ENCODE measurements at regions not wholly inside any gene's neighbourhood (a gene's known extent, or its start where the extent isn't known, plus 50 kb on each side); places are given as distances from the start of the nearest gene placed in this dataset.

- DNase-seq (ENCODE audit: low read depth) = no peak
These were observed 180.3 kb upstream of the HDAC9 start for GRCh38 chr7:18315241-18315640.

GRCh38 chr7:18317941-18318340, 177.6 kb upstream of the HDAC9 start:
- no peak for DNase-seq (ENCODE audit: low read depth)

DNA sequence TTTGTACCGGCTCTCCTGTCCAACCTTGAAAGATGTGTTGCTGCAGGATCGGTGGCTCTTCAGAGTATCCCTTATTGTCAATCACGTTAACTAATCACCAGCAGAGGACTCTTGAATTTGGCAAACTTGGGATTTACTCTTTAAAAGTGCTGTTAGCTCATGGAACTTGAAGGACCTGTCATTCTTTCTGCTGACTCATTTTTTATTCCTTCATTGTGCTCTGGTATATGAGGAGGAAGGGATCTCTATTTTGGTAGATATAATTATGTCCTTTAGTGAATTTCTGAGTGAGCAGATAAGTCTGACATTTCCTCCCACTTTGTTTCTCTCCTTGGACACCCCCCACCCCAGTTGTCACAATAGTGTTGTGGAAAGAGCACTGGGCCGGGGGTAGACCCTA, 175.1 kb upstream of the HDAC9 start:
- no peak for DNase-seq (ENCODE audit: low read depth)

DNA sequence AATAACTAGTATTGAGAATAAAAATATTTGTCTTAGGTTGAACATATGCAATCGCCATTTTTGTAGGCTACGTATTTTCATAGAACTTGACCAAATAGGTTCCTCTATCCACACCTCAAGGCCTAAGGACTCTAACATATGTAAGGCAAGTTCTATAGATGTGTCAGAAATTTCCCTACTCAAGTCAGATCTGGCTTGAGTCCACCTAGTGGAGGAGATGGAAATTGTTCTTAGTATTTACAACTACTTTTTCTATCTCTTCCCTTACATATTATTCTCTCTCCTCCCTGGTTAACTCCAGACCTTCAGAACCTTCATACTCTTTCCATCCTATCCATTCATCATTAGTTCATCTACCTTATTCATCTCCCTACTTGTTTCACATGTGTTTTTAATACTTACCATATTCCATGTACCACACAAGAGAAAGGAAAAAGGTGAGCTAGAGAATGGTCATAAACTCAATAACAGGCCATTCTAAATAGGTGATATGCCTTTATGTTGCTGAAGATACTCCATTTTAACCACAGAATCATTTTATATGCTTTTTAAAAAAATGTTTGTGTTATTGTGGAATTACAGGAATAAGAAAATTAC, 174.5 kb upstream of the HDAC9 start:
- DNase-seq (ENCODE audit: low read depth) = no peak

DNA sequence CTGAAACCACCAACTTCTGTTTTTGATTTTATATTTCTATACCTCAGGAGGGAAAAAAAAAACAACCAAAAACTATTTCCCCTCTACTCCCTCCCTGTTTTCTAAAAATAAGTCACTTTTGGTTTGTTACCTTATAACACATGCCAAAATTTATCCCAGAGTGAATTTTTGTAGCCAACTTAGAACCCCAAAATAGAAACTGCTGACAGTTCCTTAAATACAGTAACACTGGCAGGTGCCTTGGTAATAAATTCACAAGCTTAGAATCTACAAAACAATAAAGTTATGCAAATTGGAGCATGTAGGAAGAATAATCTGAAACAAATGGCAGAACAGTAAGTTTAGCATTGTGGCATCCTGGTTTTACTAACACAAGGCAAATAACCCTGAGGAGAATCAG, 165.0 kb upstream of the HDAC9 start:
- DNase-seq (ENCODE audit: low read depth) = no peak

- no peak for DNase-seq (ENCODE audit: low read depth)
These were observed 158.9 kb upstream of the HDAC9 start for GRCh38 chr7:18336626-18337025.

DNA sequence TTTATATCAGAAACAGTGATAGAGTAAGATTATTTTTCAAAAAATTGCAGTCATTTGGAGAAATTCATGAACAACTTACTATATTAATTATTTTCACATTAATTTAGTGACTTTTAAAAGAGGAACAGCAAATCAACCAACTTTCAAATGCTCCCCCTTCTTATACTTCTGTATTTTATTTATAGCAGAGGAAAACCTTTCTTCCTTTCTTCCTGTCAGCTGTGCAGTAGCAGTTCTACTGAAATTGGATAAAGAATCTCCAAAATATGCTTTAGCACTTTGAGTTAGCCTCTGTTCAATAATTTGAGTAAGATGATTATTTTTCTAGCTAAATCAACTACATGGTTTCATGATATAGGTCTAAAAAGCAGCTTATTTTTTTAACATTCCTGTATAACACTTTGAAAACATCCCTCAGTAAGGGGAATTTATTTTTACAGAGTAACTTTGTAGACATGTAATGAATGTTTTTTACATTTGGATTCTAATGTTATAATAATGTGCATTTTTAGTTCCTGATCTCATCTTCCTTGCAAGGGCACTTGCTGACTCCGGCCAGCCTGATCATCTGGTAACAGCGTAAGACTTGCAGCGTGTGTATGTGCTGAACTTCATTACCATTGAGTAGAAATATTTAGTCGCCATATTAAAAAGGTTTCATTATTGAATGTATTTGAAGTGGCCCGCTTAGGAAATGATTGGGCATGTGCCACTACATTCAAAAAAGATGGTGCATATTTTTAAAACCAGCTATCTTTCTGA, 158.3 kb upstream of the HDAC9 start:
- DNase-seq (ENCODE audit: low read depth) = no peak

DNA sequence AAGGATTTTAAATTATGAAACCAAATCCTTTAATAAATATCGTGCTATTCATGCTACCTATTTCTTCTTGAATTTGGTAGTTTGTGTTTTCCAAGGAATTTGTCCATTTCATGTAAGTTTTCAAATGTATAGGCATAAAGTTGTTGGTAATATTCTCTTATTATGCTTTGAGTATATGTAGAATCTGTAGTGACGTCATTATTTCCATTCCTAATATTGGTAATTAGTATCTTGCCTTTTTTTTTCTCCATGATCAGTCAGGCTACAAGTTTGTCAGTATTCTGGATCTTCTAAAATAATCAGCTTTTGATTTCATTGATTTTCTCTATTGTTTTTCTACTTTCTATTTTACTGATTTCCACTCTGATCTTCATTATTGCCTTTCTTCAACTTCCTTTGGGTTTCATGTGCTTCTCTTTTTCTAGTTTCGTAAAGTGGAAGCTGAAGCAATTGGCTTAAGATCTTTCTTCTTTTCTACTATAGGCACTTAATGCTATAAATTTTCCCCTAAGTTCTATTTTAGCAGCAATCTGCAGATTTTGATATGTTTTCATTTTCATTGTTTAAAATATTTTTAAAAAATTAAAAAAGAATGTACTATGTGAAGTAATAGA, 156.5 kb upstream of the HDAC9 start:
- DNase-seq (ENCODE audit: low read depth) = no peak

GRCh38 chr7:18341756-18342155, 153.8 kb upstream of the HDAC9 start:
- no peak for DNase-seq (ENCODE audit: low read depth)

- no peak for DNase-seq (ENCODE audit: low read depth)
These were observed 152.5 kb upstream of the HDAC9 start for GRCh38 chr7:18343047-18343446.

DNA sequence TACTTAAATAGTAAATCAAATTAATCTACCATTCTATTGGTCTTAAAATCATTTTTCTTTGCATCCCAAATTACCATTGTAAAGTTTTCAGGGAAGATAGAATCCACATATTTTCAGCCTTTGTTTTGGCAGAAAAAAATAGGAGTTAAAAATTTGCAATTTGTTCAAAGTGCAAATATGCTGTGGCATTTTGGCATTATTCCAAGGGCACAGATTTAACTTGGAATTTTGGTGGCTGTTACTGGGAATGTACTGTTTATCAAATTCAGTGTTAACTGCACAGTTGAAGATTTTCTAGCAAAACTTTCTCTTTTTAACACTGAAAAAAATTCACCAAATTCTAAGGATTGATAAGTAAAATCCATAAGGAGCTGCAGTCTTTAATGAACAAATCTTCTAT, 151.0 kb upstream of the HDAC9 start:
- DNase-seq (ENCODE audit: low read depth) = no peak

DNA sequence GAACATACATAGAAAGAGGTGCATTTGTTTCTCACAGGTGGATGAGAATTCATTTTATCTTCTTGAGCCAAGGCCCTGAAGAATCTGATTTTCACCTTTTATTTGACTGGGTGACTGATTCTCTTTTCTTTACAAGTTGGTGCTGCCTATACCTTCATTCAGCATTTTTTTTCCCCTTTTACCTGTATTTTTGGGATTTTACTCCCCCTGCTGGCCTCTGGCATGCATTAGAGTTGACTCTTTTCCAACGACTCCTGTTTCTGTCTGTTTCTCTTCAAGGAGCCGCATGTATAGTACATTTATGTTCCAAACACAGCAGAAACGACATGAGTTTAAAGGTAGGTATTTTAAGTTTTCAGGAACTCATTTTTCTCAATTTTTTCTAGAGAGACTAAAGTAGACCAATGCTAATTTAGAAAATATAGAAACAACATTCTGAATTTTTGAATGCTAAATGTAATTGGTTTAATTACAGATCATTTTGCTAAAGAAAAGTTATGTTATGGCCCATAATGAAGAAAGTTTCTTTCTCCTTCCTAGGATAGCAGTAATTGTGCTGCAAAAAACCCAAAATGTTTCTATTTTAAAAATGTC, 149.8 kb upstream of the HDAC9 start:
- no peak for DNase-seq (ENCODE audit: low read depth)

DNA sequence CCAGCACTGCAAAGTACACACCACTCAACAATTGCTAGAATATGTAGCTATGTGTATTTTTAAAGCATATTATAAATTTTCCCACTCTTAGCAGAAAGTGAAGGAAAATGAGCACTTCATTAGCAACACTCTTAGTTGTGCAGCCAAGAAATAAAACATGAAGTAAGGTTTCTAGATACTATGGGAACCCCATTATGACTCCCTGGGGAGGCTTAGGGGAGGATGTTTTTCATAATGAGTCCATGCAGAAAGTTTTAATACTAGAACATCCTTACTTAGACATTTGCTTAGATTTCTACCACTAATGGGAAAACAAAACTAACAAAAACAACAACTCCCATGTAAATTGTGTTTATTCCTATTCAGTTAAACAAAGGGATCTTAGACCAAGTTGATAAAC, 148.4 kb upstream of the HDAC9 start:
- no peak for DNase-seq (ENCODE audit: low read depth)

GRCh38 chr7:18350678-18351077, 144.9 kb upstream of the HDAC9 start:
- no peak for DNase-seq (ENCODE audit: low read depth)

GRCh38 chr7:18352339-18353255, 143.0 kb upstream of the HDAC9 start:
- no peak for DNase-seq (ENCODE audit: low read depth)

GRCh38 chr7:18353339-18353738, 142.2 kb upstream of the HDAC9 start:
- DNase-seq (ENCODE audit: low read depth) = no peak

- no peak for DNase-seq (ENCODE audit: low read depth)
These were observed 141.2 kb upstream of the HDAC9 start for GRCh38 chr7:18354108-18355085.

GRCh38 chr7:18356191-18356645, 139.3 kb upstream of the HDAC9 start:
- no peak for DNase-seq (ENCODE audit: low read depth)

DNA sequence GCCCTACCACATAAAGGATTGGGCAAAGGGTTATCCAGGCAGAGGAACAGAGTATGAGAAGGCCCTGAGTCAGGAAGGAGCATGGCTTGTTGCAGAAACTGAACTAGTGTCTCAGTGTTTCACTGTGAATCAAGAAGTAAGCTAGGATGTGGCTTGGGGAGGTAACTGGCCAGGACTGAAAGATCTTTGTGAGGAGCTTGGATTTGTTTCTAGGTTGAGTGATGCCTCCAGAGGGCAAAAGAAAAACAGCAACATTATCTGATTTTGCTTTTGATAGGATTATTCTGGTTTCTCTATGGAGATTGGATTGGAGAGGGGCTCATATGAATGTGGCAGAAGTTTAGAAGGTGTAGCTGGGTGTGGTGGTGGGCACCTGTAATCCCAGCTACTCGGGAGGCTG, 137.9 kb upstream of the HDAC9 start:
- DNase-seq (ENCODE audit: low read depth) = no peak

GRCh38 chr7:18361756-18362155, 133.8 kb upstream of the HDAC9 start:
- DNase-seq (ENCODE audit: low read depth) = no peak
